Activated naive CD8-positive, alpha-beta T cell treated with anti-CD3 and anti-CD28 coated beads, Interleukin-2, amount 10 ng/mL, durations not matched to agents 7 days and 5 days (primary cell): ENCODE measurements at regions not wholly inside any gene's neighbourhood (a gene's known extent, or its start where the extent isn't known, plus 50 kb on each side); places are given as distances from the start of the nearest gene placed in this dataset.

ENCODE experiments used
- ATAC-seq: fragments of 150-1000 bp; cut with Tn5 transposase; one replicate; pipeline ENCODE4 v1.10.0; 2021; ENCODE audit warnings: low read depth, moderate library complexity
- POLR2A ChIA-PET: fragments of 350-600 bp; sonication (Branson Sonifier 250); formaldehyde crosslinking; loops from one replicate; lab custom pipeline; 2021; ENCODE audit warnings: antibody characterized with exemption; lab: Charles Lee
- DNase-seq: peaks from one replicate; pipeline ENCODE4 v3.0.0; 2021
- H3K27ac Mint-ChIP-seq: one replicate; pipeline ENCODE4 v1.8.0; 2022; ENCODE audit warnings: mild to moderate bottlenecking, mixed read lengths
- H3K27me3 Mint-ChIP-seq: one replicate; pipeline ENCODE4 v1.8.0; 2022; ENCODE audit warnings: mild to moderate bottlenecking, moderate library complexity, mixed read lengths
- H3K36me3 Mint-ChIP-seq: one replicate; pipeline ENCODE4 v1.8.0; 2021; ENCODE audit warnings: mild to moderate bottlenecking, mixed read lengths
- H3K4me1 Mint-ChIP-seq: one replicate; pipeline ENCODE4 v1.8.0; 2021; ENCODE audit warnings: mixed read lengths
- H3K4me3 Mint-ChIP-seq: one replicate; pipeline ENCODE4 v1.8.0; 2022; ENCODE audit warnings: mild to moderate bottlenecking, moderate library complexity, mixed read lengths
- H3K9me3 Mint-ChIP-seq: one replicate; pipeline ENCODE4 v1.8.0; 2021; ENCODE audit warnings: mixed read lengths

GRCh38 chr4:19382993-19383756 is 868.5 kb upstream of the SLIT2 start:
- Mint-ChIP-seq H3K27ac (no peak overlapping the region), H3K4me3 (no peak overlapping the region), H3K4me1 (no peaks in the 10 kb centered on the region), H3K36me3 (no peaks in the 10 kb centered on the region), H3K9me3 (no peaks in the 10 kb centered on the region), H3K27me3 (no peaks in the 10 kb centered on the region)
- POLR2A ChIA-PET, result no interaction called here
- ATAC-seq (no peak), DNase-seq (no peak)

DNA sequence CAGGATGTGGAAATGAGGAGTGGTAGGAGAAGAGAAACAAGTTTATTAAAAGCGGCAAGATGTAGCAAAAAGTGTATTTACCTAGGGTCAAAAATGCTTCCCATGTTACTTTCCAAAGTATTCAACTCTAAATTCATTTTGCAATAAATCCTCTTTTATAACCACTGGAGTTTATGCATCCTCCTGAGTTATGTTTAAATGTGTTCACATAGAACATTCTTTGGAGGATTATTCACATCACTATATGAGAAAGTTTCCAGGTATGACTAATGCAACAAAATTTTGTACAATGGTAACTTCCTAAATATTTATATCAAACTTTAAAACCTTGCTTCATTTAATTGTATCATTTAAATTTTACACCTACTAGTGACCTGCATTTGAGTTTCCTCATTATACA is 870.6 kb upstream of the SLIT2 start:
- Mint-ChIP-seq H3K27ac (no peak overlapping the region), H3K4me3 (no peak overlapping the region), H3K4me1 (no peaks in the 10 kb centered on the region), H3K36me3 (no peaks in the 10 kb centered on the region), H3K9me3 (no peaks in the 10 kb centered on the region), H3K27me3 (no peaks in the 10 kb centered on the region)
- POLR2A ChIA-PET, result no interaction called here
- ATAC-seq, result no peak
- DNase-seq, result no peak

GRCh38 chr4:19380600-19380999 is 871.1 kb upstream of the SLIT2 start:
- peaks cover 2% of the 10 kb centered on the region for H3K9me3 Mint-ChIP-seq
- H3K4me3 Mint-ChIP-seq, result no peak overlapping the region
- ATAC-seq, result no peak
- H3K27me3 Mint-ChIP-seq, result no peaks in the 10 kb centered on the region
- H3K36me3 Mint-ChIP-seq, result no peaks in the 10 kb centered on the region
- no peak for DNase-seq
- no peak overlapping the region for H3K27ac Mint-ChIP-seq
- POLR2A ChIA-PET, result no interaction called here
- H3K4me1 Mint-ChIP-seq, result no peaks in the 10 kb centered on the region

GRCh38 chr4:19379191-19379708 is 872.5 kb upstream of the SLIT2 start:
- Mint-ChIP-seq H3K9me3 (peaks cover 2% of the 10 kb centered on the region), H3K36me3 (no peaks in the 10 kb centered on the region), H3K27ac (no peak overlapping the region), H3K4me1 (no peaks in the 10 kb centered on the region), H3K4me3 (no peak overlapping the region), H3K27me3 (no peaks in the 10 kb centered on the region)
- DNase-seq, result no peak
- ATAC-seq, result no peak
- POLR2A ChIA-PET, result no interaction called here

DNA sequence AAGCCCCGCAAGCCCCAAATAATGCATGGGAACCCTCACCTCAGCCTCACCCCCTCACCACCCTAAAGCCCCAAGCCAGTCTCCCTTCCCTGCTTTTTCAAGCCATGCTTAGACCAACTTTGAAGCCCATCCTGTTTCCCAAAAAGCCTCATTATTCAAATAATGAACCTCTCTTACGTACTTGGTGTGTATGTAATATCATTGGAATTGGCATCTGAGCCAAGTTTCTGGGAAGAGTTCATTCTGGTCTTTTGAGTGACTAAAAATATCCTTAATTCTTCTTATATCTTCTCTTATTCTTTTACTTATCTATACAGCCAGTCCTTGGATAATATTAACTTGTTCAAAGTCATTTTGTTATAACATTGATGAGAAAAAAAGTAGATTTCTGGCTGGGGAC is 875.8 kb upstream of the SLIT2 start:
- Mint-ChIP-seq H3K36me3 (no peaks in the 10 kb centered on the region), H3K27ac (no peak overlapping the region), H3K4me1 (no peaks in the 10 kb centered on the region), H3K27me3 (no peaks in the 10 kb centered on the region), H3K9me3 (peaks cover 4% of the 10 kb centered on the region), H3K4me3 (no peak overlapping the region)
- POLR2A ChIA-PET, result no interaction called here
- ATAC-seq, result no peak
- DNase-seq, result no peak

- no peaks in the 10 kb centered on the region for H3K4me1 Mint-ChIP-seq
- peaks cover 4% of the 10 kb centered on the region for H3K9me3 Mint-ChIP-seq
- no peaks in the 10 kb centered on the region for H3K27me3 Mint-ChIP-seq
- ATAC-seq, result no peak
- no peak overlapping the region for H3K27ac Mint-ChIP-seq
- POLR2A ChIA-PET, result no interaction called here
- H3K4me3 Mint-ChIP-seq, result no peak overlapping the region
- DNase-seq, result no peak
- H3K36me3 Mint-ChIP-seq, result no peaks in the 10 kb centered on the region
Measured at GRCh38 chr4:19375136-19375804, 876.4 kb upstream of the SLIT2 start.

DNA sequence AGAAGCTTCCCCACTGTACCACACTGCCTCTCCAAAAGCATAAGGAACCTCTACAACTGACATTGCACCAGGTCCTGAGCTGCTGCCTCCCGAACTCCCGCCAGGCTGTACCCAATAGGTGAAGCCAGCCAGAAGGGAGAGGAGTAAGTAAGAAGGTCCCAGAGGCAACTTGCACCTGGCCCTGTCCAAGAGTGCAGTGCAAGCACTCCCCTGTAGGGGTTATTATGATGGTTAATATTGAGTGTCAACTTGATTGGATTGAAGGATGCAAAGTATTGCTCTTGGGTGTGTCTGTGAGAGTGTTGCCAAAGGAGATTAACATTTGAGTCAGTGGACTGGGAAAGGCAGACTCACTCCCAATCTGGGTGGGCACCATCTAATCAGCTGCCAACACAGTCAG is 879.3 kb upstream of the SLIT2 start:
- no peaks in the 10 kb centered on the region for H3K36me3 Mint-ChIP-seq
- POLR2A ChIA-PET, result no interaction called here
- H3K9me3 Mint-ChIP-seq, result peaks cover 4% of the 10 kb centered on the region
- DNase-seq (no peak), ATAC-seq (no peak)
- no peak overlapping the region for H3K27ac Mint-ChIP-seq
- no peaks in the 10 kb centered on the region for H3K4me1 Mint-ChIP-seq
- no peaks in the 10 kb centered on the region for H3K27me3 Mint-ChIP-seq
- H3K4me3 Mint-ChIP-seq, result no peak overlapping the region

DNA sequence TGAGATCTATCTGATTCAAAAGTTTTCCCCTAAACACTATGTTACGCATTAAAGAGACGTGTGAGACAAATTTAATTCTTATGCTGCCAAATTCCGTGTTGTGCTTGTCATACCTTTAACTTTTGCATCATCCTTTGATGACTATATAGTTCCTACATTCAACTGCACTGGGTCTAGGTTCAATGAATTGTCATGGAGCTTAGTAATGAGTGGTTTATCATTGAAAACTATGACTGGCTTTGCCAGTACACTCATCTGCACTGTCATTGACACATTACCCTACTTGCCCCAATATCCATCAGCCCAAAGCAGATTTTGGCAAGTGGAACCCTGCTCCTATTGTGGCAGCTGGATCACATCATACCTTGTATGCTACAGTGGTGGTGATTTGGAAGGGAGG is 882.9 kb upstream of the SLIT2 start:
- H3K4me1 Mint-ChIP-seq, result no peaks in the 10 kb centered on the region

DNA sequence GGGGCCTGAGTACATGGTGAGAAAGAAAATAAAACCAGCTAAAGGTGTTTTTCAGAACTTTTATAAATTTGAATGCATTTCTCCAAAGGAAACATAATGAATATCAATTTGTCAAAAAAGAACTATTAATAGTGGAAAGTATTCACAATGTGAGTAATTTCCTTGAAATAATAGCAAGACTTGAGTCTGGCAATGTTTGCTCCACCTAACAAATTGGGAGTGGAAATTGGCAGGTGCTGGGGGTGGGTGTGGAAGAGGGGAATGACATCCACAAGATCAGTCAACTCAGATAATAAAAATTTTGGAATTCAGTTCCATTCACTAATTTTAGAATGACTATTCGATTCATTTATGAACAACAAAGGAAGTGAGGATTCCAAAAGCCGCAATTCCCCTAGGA is 884.8 kb upstream of the SLIT2 start:
- no peak overlapping the region for H3K27ac Mint-ChIP-seq
- H3K27me3 Mint-ChIP-seq, result no peaks in the 10 kb centered on the region
- H3K36me3 Mint-ChIP-seq, result no peaks in the 10 kb centered on the region
- H3K4me1 Mint-ChIP-seq, result no peaks in the 10 kb centered on the region
- no peak for ATAC-seq
- DNase-seq, result no peak
- no peak overlapping the region for H3K4me3 Mint-ChIP-seq
- H3K9me3 Mint-ChIP-seq, result peaks cover 3% of the 10 kb centered on the region
- POLR2A ChIA-PET, result no interaction called here

More for the DNA sequence above, 882.9 kb upstream of the SLIT2 start:
- H3K9me3 Mint-ChIP-seq, result peaks cover 3% of the 10 kb centered on the region
- no peak overlapping the region for H3K4me3 Mint-ChIP-seq
- no peak for DNase-seq
- POLR2A ChIA-PET, result no interaction called here
- H3K27me3 Mint-ChIP-seq, result no peaks in the 10 kb centered on the region
- no peaks in the 10 kb centered on the region for H3K36me3 Mint-ChIP-seq
- no peak for ATAC-seq
- H3K27ac Mint-ChIP-seq, result no peak overlapping the region

DNA sequence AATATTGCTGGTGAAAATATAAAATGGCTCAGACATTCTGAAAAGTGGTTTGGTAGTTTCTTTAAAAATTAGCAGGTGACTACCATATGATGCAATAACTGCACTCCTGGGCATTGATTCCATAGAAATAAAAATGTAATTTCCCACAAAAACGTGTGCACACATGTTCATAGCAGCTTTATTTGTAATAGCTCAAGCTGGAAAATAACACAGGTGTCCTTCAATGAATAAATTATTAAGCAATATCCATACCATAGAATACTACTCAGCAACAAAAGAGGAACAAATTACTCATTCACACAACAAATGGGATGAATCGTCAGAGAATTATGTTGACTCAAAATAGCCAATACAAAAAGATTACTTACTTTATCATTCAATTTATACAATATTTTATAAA is 893.7 kb upstream of the SLIT2 start:
- Mint-ChIP-seq H3K9me3 (peaks cover 2% of the 10 kb centered on the region), H3K27ac (no peak overlapping the region), H3K27me3 (no peaks in the 10 kb centered on the region), H3K4me3 (no peak overlapping the region), H3K4me1 (no peaks in the 10 kb centered on the region), H3K36me3 (no peaks in the 10 kb centered on the region)
- DNase-seq (no peak), ATAC-seq (no peak)
- POLR2A ChIA-PET, result no interaction called here

GRCh38 chr4:19349416-19349815 is 902.3 kb upstream of the SLIT2 start:
- Mint-ChIP-seq H3K4me1 (no peaks in the 10 kb centered on the region), H3K27me3 (no peaks in the 10 kb centered on the region), H3K36me3 (no peaks in the 10 kb centered on the region), H3K9me3 (peaks cover 4% of the 10 kb centered on the region), H3K27ac (no peak overlapping the region), H3K4me3 (no peak overlapping the region)
- ATAC-seq (no peak), DNase-seq (no peak)
- POLR2A ChIA-PET, result no interaction called here

GRCh38 chr4:19348746-19349145 is 903.0 kb upstream of the SLIT2 start:
- no peaks in the 10 kb centered on the region for H3K27me3 Mint-ChIP-seq
- H3K9me3 Mint-ChIP-seq, result peaks cover 4% of the 10 kb centered on the region
- no peaks in the 10 kb centered on the region for H3K36me3 Mint-ChIP-seq
- no peaks in the 10 kb centered on the region for H3K4me1 Mint-ChIP-seq
- no peak overlapping the region for H3K27ac Mint-ChIP-seq
- POLR2A ChIA-PET, result no interaction called here
- ATAC-seq (no peak), DNase-seq (no peak)
- H3K4me3 Mint-ChIP-seq, result no peak overlapping the region

- H3K4me1 Mint-ChIP-seq, result no peaks in the 10 kb centered on the region
- no peaks in the 10 kb centered on the region for H3K36me3 Mint-ChIP-seq
- no peak overlapping the region for H3K27ac Mint-ChIP-seq
- peaks cover 4% of the 10 kb centered on the region for H3K9me3 Mint-ChIP-seq
- H3K4me3 Mint-ChIP-seq, result no peak overlapping the region
- POLR2A ChIA-PET, result no interaction called here
- ATAC-seq (no peak), DNase-seq (no peak)
- no peaks in the 10 kb centered on the region for H3K27me3 Mint-ChIP-seq
Measured at GRCh38 chr4:19346636-19347035, 905.1 kb upstream of the SLIT2 start.

GRCh38 chr4:19329631-19330030 is 922.1 kb upstream of the SLIT2 start:
- no peak for DNase-seq
- POLR2A ChIA-PET, result no interaction called here
- no peaks in the 10 kb centered on the region for H3K4me1 Mint-ChIP-seq
- H3K36me3 Mint-ChIP-seq, result no peaks in the 10 kb centered on the region
- no peak overlapping the region for H3K27ac Mint-ChIP-seq
- H3K27me3 Mint-ChIP-seq, result no peaks in the 10 kb centered on the region
- peaks cover 3% of the 10 kb centered on the region for H3K9me3 Mint-ChIP-seq
- no peak overlapping the region for H3K4me3 Mint-ChIP-seq
- no peak for ATAC-seq
